Cerebellar nuclear complex (tissue), 1 donor: ENCODE measurements at regions not wholly inside any gene's neighbourhood (a gene's known extent, or its start where the extent isn't known, plus 50 kb on each side); places are given as distances from the start of the nearest gene placed in this dataset.
"Not testable (repeated sequence)": the region's sequence is repeated elsewhere in the genome, so short reads cannot be mapped to it uniquely, and the experiment has no call there.

ENCODE experiments used
- DNase-seq, 2 experiments: peaks; one replicate each; lab custom pipeline; 2025; lab: John Stamatoyannopoulos, UW

DNA sequence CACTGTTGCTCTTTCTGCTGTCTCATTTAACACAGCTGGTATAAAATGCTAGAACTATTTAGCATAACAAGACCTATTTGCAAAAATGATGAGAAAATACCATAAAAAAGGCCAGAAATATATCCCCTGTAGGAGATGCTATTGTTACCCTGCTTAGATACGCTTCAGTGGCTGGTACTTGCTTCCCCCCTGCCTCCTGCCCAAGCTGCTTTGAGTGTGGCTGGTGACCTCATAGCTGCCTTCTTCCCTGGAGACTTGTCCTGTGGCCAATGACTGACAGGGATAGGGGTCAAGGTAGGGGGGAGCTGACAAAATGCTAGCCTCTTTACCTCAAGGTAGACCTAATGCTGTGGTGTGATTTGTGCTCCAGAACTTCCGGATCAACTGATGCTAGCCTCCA, 150.2 kb upstream of the ZEB2 start:
- DNase-seq = no peak

DNA sequence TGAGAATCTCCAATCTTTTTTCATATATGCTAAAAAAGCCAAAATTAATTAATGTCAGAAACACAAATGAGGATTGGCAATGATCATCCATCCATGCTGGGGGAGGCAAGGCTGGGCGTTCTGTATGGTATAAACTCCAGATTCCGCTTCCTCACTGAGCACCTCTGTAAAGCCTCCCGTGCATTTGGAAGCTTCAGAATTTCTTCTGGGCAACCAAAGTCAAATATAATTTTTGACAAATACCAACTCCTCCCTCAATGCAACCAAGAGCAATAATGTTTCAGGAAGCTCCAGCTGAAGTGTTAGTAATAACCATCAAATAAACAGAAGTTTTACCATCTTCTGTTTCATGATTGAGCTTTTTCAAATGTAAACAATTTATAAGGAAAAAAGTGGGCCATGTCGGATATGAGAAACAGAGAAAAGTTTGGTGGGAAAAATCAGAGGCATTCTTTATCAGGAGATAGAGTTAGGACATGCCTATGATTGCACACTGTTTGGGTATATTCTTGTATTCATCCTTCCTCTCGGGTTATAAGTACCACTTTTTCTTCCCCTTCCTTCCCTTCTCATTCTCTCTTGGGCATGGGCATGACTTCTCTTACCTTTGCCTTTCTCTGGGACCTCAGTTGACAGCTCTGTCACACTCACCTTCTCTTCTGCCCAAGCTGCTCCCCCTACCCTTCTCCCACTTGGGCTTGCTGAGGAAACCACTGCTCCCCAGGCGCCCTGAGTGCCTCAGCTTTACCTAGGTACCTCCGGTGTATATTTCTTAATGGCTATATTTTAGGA, 149.5 kb upstream of the ZEB2 start:
- no peak for DNase-seq

- no peak for DNase-seq
Measured at GRCh38 chr2:144668493-144669110, 148.7 kb upstream of the ZEB2 start.

GRCh38 chr2:144666032-144666431, 146.1 kb upstream of the ZEB2 start:
- no peak for DNase-seq

DNA sequence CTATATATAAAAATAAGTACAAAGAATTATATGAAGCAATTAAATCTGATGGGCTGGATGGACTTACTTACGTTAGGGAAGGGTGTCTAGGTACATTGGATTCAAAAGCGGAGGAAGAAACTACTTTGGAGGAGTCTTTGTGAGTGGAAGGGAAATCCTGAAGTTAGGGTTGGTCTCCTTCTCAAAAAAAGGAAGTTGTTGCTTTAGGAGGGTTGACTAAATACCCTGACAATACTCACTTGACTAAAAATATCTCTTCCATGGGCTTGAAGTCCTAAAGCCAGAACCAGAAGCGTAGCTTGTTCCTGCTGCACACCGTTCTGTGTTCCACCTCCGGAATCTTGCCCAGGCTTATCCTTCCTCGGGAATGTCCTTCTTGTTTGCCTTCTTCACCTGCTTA, 143.3 kb upstream of the ZEB2 start:
- DNase-seq = no peak

DNA sequence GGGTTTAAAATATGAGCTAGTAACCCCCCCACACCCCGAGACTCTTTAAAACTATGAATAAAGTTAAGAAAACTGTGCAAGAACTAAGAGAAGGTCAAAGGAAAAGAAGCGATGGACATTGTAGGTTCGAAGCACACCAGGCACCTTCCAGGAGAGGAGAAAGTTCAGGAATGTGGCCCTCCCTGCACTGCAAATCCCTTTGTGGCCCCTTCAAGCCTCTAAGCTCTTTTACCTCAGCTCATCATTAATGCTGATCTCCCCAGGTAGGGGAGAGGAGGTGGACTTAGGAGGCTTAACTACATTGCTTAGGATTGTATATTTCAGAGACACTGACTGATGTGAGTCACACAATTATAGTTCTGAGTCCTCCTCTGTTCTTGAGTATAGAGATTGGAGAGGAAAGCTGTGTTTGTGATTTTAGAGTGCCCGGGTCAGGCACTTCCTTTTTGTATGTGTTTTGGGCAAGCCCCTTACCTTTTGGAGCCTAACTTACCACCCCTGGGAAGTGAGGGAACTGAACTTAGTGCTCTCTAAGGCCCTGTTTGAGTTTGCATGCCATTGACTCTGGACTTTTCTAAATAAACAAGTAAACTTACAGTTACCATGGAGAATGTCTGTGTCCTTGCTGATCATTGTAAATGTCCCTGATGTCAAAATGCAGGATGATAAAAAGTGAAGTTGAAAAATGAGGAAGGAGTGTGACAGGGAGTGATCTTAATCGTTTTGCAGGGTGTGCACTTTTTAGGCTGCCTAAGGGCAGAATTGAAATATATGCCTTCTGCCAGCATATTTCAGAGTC, 140.8 kb upstream of the ZEB2 start:
- no peak for DNase-seq

DNA sequence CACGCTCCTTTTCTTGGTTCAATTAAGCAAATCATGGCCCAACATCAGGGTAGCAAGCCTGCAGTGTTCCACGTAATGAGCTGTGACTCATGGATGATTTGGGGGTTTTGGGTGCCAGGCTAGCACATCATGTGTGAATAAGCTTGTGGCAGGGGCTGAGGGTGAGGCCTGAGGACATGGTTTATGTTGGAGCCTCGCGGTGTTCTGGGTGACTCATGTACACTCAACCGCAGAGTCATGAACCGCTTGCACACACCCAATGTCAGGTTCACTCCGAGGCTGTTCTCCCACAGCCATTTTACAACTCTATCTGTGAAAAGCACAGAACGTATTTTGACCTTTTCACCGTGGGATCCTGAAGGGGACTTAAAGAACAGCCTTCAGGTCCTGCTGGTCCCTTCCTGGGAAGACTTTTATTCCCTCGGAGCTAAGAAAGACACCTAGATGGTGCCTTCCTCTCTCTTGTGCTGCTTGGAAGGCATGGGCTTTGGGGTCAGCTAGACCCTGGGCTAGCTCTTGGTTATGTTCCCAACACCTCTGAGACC, 139.9 kb upstream of the ZEB2 start:
- no peak for DNase-seq

- no peak for DNase-seq
Measured at GRCh38 chr2:144654523-144654922, 134.6 kb upstream of the ZEB2 start.

GRCh38 chr2:144650907-144651306, 131.0 kb upstream of the ZEB2 start:
- DNase-seq = no peak

GRCh38 chr2:144648837-144649465, 129.0 kb upstream of the ZEB2 start:
- DNase-seq = no peak

DNA sequence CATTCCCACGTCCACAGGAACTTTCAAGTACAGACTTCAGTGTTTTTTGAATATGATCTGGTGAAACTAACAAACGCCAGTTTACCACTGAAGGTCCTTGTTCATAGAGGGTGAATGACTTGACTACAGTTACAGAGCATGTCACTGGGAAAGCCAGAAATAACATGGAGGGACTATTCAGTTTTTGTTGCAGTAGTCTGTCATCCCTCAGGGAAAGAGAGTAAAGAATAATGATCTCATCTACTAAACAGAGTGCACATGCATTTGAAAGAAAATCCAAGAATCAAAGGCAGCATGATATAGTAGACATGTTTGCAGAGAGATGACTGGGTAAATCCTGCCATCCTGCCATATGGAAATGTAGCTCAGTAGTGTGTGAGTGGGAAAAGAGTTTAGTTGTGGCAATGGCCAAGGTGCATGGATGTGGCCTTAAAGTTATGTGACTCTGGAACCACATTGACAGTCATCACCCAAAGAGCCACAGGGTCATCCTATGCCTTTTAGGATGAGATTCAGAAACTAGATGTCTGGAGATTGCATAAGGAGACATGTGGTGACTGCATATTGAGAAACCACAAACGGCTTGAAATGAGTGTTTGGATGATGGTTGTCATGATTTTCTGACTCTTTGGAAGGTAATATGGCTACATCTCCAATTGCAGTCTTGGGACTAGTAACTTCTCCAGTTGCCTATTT, 125.3 kb upstream of the ZEB2 start:
- DNase-seq = no peak

- no peak for DNase-seq
Measured at GRCh38 chr2:144644549-144644948, 124.6 kb upstream of the ZEB2 start.

GRCh38 chr2:144643537-144644336, 123.8 kb upstream of the ZEB2 start:
- DNase-seq = no peak

DNA sequence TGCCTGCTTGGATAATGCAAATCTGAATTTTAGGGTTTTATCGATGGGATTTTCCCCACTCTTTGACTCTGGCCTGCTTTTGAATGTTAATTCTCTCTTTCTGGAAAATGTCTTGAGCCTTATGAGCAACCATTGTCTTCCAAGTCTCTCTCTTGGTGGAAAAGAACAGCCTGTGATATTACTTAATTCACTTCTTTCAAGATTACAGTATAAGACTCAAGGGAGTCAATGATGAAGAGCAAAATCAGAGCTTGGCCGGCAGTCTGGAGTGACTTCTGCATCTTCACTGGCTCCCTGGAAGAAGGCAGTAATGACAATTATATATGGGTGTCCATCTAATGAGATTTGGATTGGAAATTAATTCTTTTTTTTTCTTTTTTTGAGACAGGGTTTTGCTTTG, 122.9 kb upstream of the ZEB2 start:
- DNase-seq = no peak

- DNase-seq = no peak
Measured at GRCh38 chr2:144642131-144642530, 122.2 kb upstream of the ZEB2 start.

DNA sequence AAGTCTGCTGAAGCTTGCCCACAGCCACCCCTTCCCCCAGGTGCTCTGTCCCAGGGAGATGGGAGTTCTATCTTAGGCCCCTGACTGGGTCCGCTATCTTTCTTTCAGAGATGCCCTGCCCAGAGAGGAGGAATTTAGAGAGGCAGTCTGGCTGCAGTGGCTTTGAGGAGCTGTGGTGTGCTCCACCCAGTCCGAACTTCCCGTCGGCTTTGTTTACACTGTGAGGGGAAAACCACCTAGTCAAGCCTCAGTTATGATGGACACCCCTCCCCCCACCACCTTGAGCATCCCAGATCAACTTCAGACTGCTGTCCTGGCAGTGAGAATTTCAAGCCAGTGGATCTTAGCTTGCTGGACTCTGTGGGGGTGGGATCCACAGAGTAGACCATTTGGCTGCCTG, 118.3 kb upstream of the ZEB2 start:
- DNase-seq = not testable (repeated sequence)

DNA sequence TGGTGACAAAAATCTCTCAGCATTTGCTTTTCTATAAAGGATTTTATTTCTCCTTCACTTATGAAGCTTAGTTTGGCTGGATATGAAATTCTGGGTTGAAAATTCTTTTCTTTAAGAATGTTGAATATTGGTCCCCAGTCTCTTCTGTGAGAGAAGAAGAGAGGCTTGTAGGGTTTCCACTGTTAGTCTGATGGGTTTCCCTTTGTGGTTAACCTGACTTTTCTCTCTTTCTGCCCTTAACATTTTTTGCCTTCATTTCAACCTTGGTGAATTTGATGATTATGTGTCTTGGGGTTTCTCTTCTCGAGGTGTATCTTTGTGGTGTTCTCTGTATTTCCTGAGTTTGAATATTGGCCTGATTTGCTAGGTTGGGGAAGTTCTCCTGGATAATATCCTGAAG, 116.9 kb upstream of the ZEB2 start:
- not testable (repeated sequence) for DNase-seq

- no peak for DNase-seq
Measured at GRCh38 chr2:144632809-144633208, 112.9 kb upstream of the ZEB2 start.

DNA sequence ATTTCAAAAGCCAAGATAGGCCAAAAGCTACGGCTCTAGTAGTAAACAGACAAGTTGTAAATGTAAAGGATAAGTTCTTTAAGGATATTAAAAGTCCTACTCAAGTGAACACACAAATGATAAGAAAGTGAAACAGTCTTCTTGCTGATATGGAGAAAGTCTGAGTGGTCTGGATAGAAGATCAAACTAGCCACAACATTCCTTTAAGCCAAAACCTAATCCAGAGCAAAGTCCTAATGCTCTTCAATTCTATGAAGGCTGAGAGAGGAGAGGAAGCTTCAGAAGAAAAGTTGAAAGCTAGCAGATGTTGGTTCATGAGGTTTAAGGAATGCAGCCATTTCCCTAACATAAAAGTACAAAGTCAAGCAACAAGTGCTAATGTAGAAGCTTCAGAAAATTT, 111.7 kb upstream of the ZEB2 start:
- DNase-seq = no peak

GRCh38 chr2:144630459-144631215, 110.7 kb upstream of the ZEB2 start:
- no peak for DNase-seq
